Loucy (cell line): ENCODE measurements at regions not wholly inside any gene's neighbourhood (a gene's known extent, or its start where the extent isn't known, plus 50 kb on each side); places are given as distances from the start of the nearest gene placed in this dataset.

Experiments
- H2AFZ ChIP-seq: fragments of 200-600 bp; sonication (generic); 2 replicates; pipeline ENCODE4 v1.6.0; 2016; ENCODE audit warnings: antibody characterized with exemption, mild to moderate bottlenecking, low read length, moderate library complexity
- H3F3A ChIP-seq: fragments of 200-600 bp; 2 replicates; pipeline ENCODE4 v1.6.0; 2016; ENCODE audit warnings: antibody characterized with exemption, low read depth, mild to moderate bottlenecking
- H3K27me3 ChIP-seq: fragments of 200-600 bp; sonication (generic); 2 replicates; pipeline ENCODE4 v1.6.1; 2014; ENCODE audit warnings: low read length, mild to moderate bottlenecking; ENCODE audit not compliant: insufficient read depth, poor library complexity, severe bottlenecking
- H3K36me3 ChIP-seq: fragments of 200-600 bp; sonication (generic); 2 replicates; pipeline ENCODE4 v1.6.1; 2016; ENCODE audit warnings: low read length; ENCODE audit not compliant: insufficient read depth
- H3K4me1 ChIP-seq: fragments of 200-600 bp; sonication (generic); 2 replicates; pipeline ENCODE4 v1.5.1; 2014; ENCODE audit warnings: low read length, mild to moderate bottlenecking; ENCODE audit not compliant: insufficient read depth, poor library complexity, severe bottlenecking
- H3K4me2 ChIP-seq: fragments of 200-600 bp; sonication (generic); 2 replicates; pipeline ENCODE4 v1.6.0; 2014; ENCODE audit warnings: antibody characterized with exemption, low read length, low read depth, mild to moderate bottlenecking; ENCODE audit not compliant: poor library complexity, severe bottlenecking
- H3K4me3 ChIP-seq: fragments of 200-600 bp; sonication (generic); 2 replicates; pipeline ENCODE4 v1.5.1; 2014; ENCODE audit warnings: low read length, mild to moderate bottlenecking, mixed read lengths; ENCODE audit not compliant: poor library complexity, severe bottlenecking
- H3K79me2 ChIP-seq: fragments of 200-600 bp; sonication (generic); 2 replicates; pipeline ENCODE4 v1.6.1; 2014; ENCODE audit warnings: low read length; ENCODE audit not compliant: insufficient read depth
- H3K9ac ChIP-seq: fragments of 200-600 bp; sonication (generic); 2 replicates; pipeline ENCODE4 v1.6.0; 2014; ENCODE audit warnings: mild to moderate bottlenecking, low read depth, low read length, moderate library complexity; ENCODE audit not compliant: poor library complexity, severe bottlenecking
- H3K9me2 ChIP-seq: fragments of 200-600 bp; sonication (generic); replicated peaks from 2 replicates; pipeline ENCODE4 v1.6.1; 2016; ENCODE audit warnings: low read depth, low read length, mixed read lengths
- H3K9me3 ChIP-seq: fragments of 200-600 bp; sonication (generic); 2 replicates; pipeline ENCODE4 v1.6.1; 2014; ENCODE audit warnings: mild to moderate bottlenecking, antibody characterized with exemption, low read length, low read depth; ENCODE audit not compliant: insufficient read depth
- H4K20me1 ChIP-seq: fragments of 200-600 bp; sonication (generic); 2 replicates; pipeline ENCODE4 v1.6.0; 2014; ENCODE audit warnings: antibody characterized with exemption, low read length, mild to moderate bottlenecking; ENCODE audit not compliant: insufficient read depth, poor library complexity, severe bottlenecking
- EZH2phosphoT487 ChIP-seq: fragments of 200-600 bp; IDR thresholded peaks from 2 replicates; pipeline ENCODE4 v1.6.1; 2018; ENCODE audit warnings: antibody characterized with exemption, mild to moderate bottlenecking, moderate library complexity, borderline replicate concordance
- TF ChIP-seq, protein P1 (sequence below): fragments of 200-600 bp; sonication (generic); conservative IDR thresholded peaks from 2 replicates; pipeline ENCODE4 v1.5.1; 2014; ENCODE audit warnings: mild to moderate bottlenecking, antibody characterized with exemption, low read length

DNA sequence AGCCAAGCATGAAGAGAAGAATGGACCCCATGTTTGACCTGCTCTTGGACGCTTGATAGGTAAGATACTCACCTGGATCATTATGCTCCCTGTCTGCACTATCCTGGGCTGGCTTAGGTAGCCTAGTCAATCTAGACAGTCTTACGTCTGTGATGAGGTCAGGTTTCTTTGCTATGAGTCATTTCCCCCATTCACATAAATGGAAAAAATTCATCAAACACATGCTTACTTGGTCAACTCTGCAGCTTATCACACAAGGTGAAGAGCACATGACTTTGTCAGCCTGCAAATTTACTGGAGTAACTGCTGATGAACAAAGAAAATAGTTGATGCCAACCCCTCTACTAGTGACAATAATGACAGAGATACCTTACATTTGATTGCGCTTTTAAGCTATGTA is 170.0 kb downstream of the NUFIP1 start:
- Histone ChIP-seq H3K4me3 (no peak overlapping the region), H3F3A (no peaks in the 10 kb centered on the region), H3K4me1 (no peaks in the 10 kb centered on the region), H2AFZ (0 out of 2 replicates have a peak overlapping the region, but pooled peaks have one; percentile 71), H3K36me3 (no peaks in the 10 kb centered on the region), H3K9me3 (no peaks in the 10 kb centered on the region), H3K9ac (no peak overlapping the region), H3K9me2 (no peaks in the 10 kb centered on the region), H3K27me3 (no peaks in the 10 kb centered on the region), H3K79me2 (no peaks in the 10 kb centered on the region), H3K4me2 (no peak overlapping the region), H4K20me1 (no peaks in the 10 kb centered on the region)
- no peak for TF ChIP-seq EZH2phosphoT487
- TF ChIP-seq, protein P1, sequence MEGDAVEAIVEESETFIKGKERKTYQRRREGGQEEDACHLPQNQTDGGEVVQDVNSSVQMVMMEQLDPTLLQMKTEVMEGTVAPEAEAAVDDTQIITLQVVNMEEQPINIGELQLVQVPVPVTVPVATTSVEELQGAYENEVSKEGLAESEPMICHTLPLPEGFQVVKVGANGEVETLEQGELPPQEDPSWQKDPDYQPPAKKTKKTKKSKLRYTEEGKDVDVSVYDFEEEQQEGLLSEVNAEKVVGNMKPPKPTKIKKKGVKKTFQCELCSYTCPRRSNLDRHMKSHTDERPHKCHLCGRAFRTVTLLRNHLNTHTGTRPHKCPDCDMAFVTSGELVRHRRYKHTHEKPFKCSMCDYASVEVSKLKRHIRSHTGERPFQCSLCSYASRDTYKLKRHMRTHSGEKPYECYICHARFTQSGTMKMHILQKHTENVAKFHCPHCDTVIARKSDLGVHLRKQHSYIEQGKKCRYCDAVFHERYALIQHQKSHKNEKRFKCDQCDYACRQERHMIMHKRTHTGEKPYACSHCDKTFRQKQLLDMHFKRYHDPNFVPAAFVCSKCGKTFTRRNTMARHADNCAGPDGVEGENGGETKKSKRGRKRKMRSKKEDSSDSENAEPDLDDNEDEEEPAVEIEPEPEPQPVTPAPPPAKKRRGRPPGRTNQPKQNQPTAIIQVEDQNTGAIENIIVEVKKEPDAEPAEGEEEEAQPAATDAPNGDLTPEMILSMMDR = no peak

DNA sequence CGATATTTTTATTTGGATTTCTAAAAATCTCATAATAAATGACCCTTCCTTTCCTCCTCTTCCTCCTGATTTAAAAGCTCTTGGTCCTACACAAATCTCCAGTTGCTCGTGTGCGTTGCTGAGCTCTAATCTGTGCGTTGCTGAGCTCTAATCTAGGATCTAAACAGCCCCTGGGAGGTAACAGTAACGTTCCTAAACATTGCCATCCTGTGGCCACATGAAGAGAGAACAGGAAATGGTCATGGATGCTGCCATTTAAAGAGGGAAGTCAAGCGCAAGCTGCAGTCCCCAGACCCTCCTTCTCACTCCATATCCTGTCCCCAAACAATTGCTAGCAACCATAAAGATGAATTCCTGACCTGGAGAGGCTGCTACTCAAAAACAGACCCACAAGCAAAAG is 170.8 kb downstream of the NUFIP1 start:
- Histone ChIP-seq H4K20me1 (no peaks in the 10 kb centered on the region), H3F3A (no peaks in the 10 kb centered on the region), H3K79me2 (no peaks in the 10 kb centered on the region), H2AFZ (peak overlapping the region; percentile 71; the same call in 1 of the 2 replicates), H3K4me1 (no peaks in the 10 kb centered on the region), H3K36me3 (no peaks in the 10 kb centered on the region), H3K4me2 (no peak overlapping the region), H3K9ac (no peak overlapping the region), H3K4me3 (no peak overlapping the region), H3K27me3 (no peaks in the 10 kb centered on the region), H3K9me2 (no peaks in the 10 kb centered on the region), H3K9me3 (no peaks in the 10 kb centered on the region)
- TF ChIP-seq, protein P1 = peak; percentile 40
- no peak for TF ChIP-seq EZH2phosphoT487

DNA sequence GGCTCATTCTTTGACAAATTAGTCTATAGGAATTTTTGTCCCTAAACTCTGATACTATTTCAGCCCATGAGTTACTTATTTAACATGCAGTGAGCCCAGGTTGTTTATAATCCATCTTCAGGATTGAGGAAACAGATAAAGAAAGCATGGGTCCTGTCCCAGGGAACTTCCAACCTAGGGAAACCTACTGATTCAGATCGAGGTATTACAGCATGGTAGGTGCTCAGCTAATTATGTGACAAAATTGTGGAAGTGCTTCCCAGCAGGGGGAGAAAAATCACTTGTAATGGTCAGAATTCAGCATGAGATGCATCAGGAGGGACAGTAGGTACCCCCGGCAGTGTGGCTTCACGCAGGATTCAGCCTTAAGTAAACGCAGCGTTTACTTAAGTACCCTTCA is 171.3 kb downstream of the NUFIP1 start:
- H3K36me3 ChIP-seq = no peaks in the 10 kb centered on the region
- no peaks in the 10 kb centered on the region for H3K9me2 ChIP-seq
- no peak overlapping the region for H3K4me2 ChIP-seq
- H2AFZ ChIP-seq = no peak overlapping the region
- H3K4me1 ChIP-seq = no peaks in the 10 kb centered on the region
- no peak overlapping the region for H3K4me3 ChIP-seq
- H3F3A ChIP-seq = no peaks in the 10 kb centered on the region
- H3K9ac ChIP-seq = no peak overlapping the region
- H4K20me1 ChIP-seq = no peaks in the 10 kb centered on the region
- TF ChIP-seq, protein P1 = no peak
- TF ChIP-seq EZH2phosphoT487 = no peak
- no peaks in the 10 kb centered on the region for H3K79me2 ChIP-seq
- H3K9me3 ChIP-seq = no peaks in the 10 kb centered on the region
- no peaks in the 10 kb centered on the region for H3K27me3 ChIP-seq
